Upper lobe of left lung (tissue), 6 donors: ENCODE measurements at regions not wholly inside any gene's neighbourhood (a gene's known extent, or its start where the extent isn't known, plus 50 kb on each side); places are given as distances from the start of the nearest gene placed in this dataset.

Source experiments
- ATAC-seq, 2 donors: fragments of 200-7000 bp; cut with Tn5 transposase; one replicate each; pipeline ENCODE4 v1.9.1; 2022; ENCODE audit warnings: mild to moderate bottlenecking in 2 of 2, moderate library complexity in 2 of 2; ENCODE audit not compliant: low FRiP score in 2 of 2
- DNase-seq, 2 donors: peaks; one replicate each; pipeline ENCODE4 v3.0.0-alpha.2; 2019 to 2020
- H3K27ac ChIP-seq, 4 donors: fragments of 200-600 bp; sonication (generic); one replicate each; pipeline ENCODE4 v1.5.1; 2016 to 2019
- H3K27me3 ChIP-seq, 4 donors: fragments of 200-600 bp; sonication (generic); one replicate each; pipeline ENCODE4 v1.5.1; 2017 to 2019
- H3K36me3 ChIP-seq, 4 donors: fragments of 200-600 bp; sonication (generic); one replicate each; pipeline ENCODE4 v1.5.1; 2016 to 2019
- H3K4me1 ChIP-seq, 4 donors: fragments of 200-600 bp; sonication (generic); one replicate each; pipeline ENCODE4 v1.5.1; 2018 to 2019
- H3K4me3 ChIP-seq, 4 donors: fragments of 200-600 bp; sonication (generic); one replicate each; pipeline ENCODE4 v1.5.1; 2017 to 2019; ENCODE audit warnings: mild to moderate bottlenecking in 2 of 4, moderate library complexity in 1 of 4
- H3K9me3 ChIP-seq, 4 donors: fragments of 200-600 bp; sonication (generic); one replicate each; pipeline ENCODE4 v1.5.1; 2018 to 2019
- CTCF ChIP-seq, 6 experiments: fragments of 450-650 bp in 4 of 6; fragments of 200-600 bp in 2 of 6; sonication (generic) in 2 of 6; IDR thresholded peaks; one replicate each; pipeline ENCODE4 v1.5.1; 2016 to 2019; ENCODE audit warnings: antibody characterized with exemption in 6 of 6
- EP300 ChIP-seq, 4 donors: sonication (generic); formaldehyde crosslinking; IDR thresholded peaks; one replicate each; pipeline ENCODE4 v1.5.1; 2017; ENCODE audit warnings: antibody characterized with exemption in 4 of 4, control low read depth in 2 of 4
- POLR2A ChIP-seq, 4 donors: fragments of 450-650 bp; IDR thresholded peaks; one replicate each; pipeline ENCODE4 v1.5.1; 2016 to 2017; ENCODE audit warnings: antibody characterized with exemption in 4 of 4, mild to moderate bottlenecking in 2 of 4
- POLR2AphosphoS5 ChIP-seq, 2 donors: sonication (generic); formaldehyde crosslinking; IDR thresholded peaks; one replicate each; pipeline ENCODE4 v1.5.1; 2017; ENCODE audit warnings: antibody characterized with exemption in 2 of 2
- WGBS, 2 donors: methylation state at CpG; one replicate each; pipeline ENCODE4 v1.1.5; 2017 to 2018; 5-methylcytosine and 5-hydroxymethylcytosine counted together
- donor health status: DM: no; HTN: no; CAD: no; lungs with moderate emphysema.
- donor health status: DM: no; HTN: yes; CAD: no; lungs with severe emphysema.

- no peak overlapping the region for H3K4me3 ChIP-seq
- no peaks in the 10 kb centered on the region for H3K4me1 ChIP-seq
- no peaks in the 10 kb centered on the region for H3K36me3 ChIP-seq
- TF ChIP-seq POLR2A (IDR thresholded peaks at IDR 0.05) (no peak), EP300 (IDR thresholded peaks at IDR 0.05) (no peak), POLR2AphosphoS5 (IDR thresholded peaks at IDR 0.05) (no peak), CTCF (IDR thresholded peaks at IDR 0.05) (no peak)
- peaks cover 0 to 15% (median 2%) of the 10 kb centered on the region in 4 donors for H3K9me3 ChIP-seq
- no peak for DNase-seq
- H3K27me3 ChIP-seq = no peaks in the 10 kb centered on the region
- ATAC-seq = no peak
- H3K27ac ChIP-seq = no peak overlapping the region
- 78 to 81% methylated on average over 8 of the region's 8 CpGs for WGBS, 2 donors
Observed at GRCh38 chr5:114152656-114153360, 209.1 kb upstream of the KCNN2 start.

- no peaks in the 10 kb centered on the region for H3K36me3 ChIP-seq
- H3K4me3 ChIP-seq = no peak overlapping the region
- no peak for ATAC-seq
- no peaks in the 10 kb centered on the region for H3K27me3 ChIP-seq
- H3K27ac ChIP-seq = no peak overlapping the region
- no peak for DNase-seq
- H3K4me1 ChIP-seq = no peaks in the 10 kb centered on the region
- no peak for TF ChIP-seq POLR2AphosphoS5 (IDR thresholded peaks at IDR 0.05)
- TF ChIP-seq POLR2A (IDR thresholded peaks at IDR 0.05) = no peak
- H3K9me3 ChIP-seq = peaks cover 0 to 15% (median 2%) of the 10 kb centered on the region in 4 donors
- WGBS, 2 donors = 83 to 93% methylated on average over 2 of the region's 2 CpGs
Observed at GRCh38 chr5:114153392-114153791, 208.5 kb upstream of the KCNN2 start.

- no peaks in the 10 kb centered on the region for H3K36me3 ChIP-seq
- DNase-seq (no peak), ATAC-seq (no peak)
- no peaks in the 10 kb centered on the region for H3K27me3 ChIP-seq
- no peaks in the 10 kb centered on the region for H3K4me1 ChIP-seq
- TF ChIP-seq POLR2A (IDR thresholded peaks at IDR 0.05) (no peak), CTCF (IDR thresholded peaks at IDR 0.05) (no peak), EP300 (IDR thresholded peaks at IDR 0.05) (no peak), POLR2AphosphoS5 (IDR thresholded peaks at IDR 0.05) (no peak)
- no peak overlapping the region for H3K27ac ChIP-seq
- no peak overlapping the region for H3K4me3 ChIP-seq
- WGBS, 2 donors = 50 to 73% methylated on average over 1 of the region's 1 CpG
- H3K9me3 ChIP-seq = peaks cover 0 to 15% (median 2%) of the 10 kb centered on the region in 4 donors
Observed at GRCh38 chr5:114153833-114154232, 208.0 kb upstream of the KCNN2 start.

- WGBS, 2 donors = 85 to 89% methylated on average over 5 of the region's 5 CpGs
- TF ChIP-seq POLR2AphosphoS5 (IDR thresholded peaks at IDR 0.05) = no peak
- no peak for TF ChIP-seq POLR2A (IDR thresholded peaks at IDR 0.05)
- TF ChIP-seq CTCF (IDR thresholded peaks at IDR 0.05) = no peak
- TF ChIP-seq EP300 (IDR thresholded peaks at IDR 0.05) = no peak
- H3K4me1 ChIP-seq = no peaks in the 10 kb centered on the region
- no peak overlapping the region for H3K27ac ChIP-seq
- ATAC-seq = no peak
- H3K36me3 ChIP-seq = no peaks in the 10 kb centered on the region
- DNase-seq = no peak
- H3K27me3 ChIP-seq = no peaks in the 10 kb centered on the region
- H3K9me3 ChIP-seq = peaks cover 0 to 7% (median 2%) of the 10 kb centered on the region in 4 donors
- H3K4me3 ChIP-seq = no peak overlapping the region
Observed at GRCh38 chr5:114166081-114166480, 195.8 kb upstream of the KCNN2 start.

- WGBS, 2 donors = 64 to 81% methylated on average over 2 of the region's 2 CpGs
- Histone ChIP-seq H3K4me1 (no peaks in the 10 kb centered on the region), H3K4me3 (no peak overlapping the region), H3K9me3 (peaks cover 0 to 11% (median 0%) of the 10 kb centered on the region in 4 donors), H3K27me3 (no peaks in the 10 kb centered on the region), H3K27ac (no peak overlapping the region), H3K36me3 (no peaks in the 10 kb centered on the region)
- DNase-seq (no peak), ATAC-seq (no peak)
- TF ChIP-seq CTCF (IDR thresholded peaks at IDR 0.05) (no peak), EP300 (IDR thresholded peaks at IDR 0.05) (no peak), POLR2AphosphoS5 (IDR thresholded peaks at IDR 0.05) (no peak), POLR2A (IDR thresholded peaks at IDR 0.05) (no peak)
Observed at GRCh38 chr5:114174131-114174530, 187.7 kb upstream of the KCNN2 start.
